ENCODE measurements at regions not wholly inside any gene's neighbourhood (a gene's known extent, or its start where the extent isn't known, plus 50 kb on each side); places are given as distances from the start of the nearest gene placed in this dataset.

- H3K36me3 ChIP-seq (replicated peaks in 1 of 2): no peaks in the 10 kb centered on the region
- intact Hi-C loops (cut with DNase I): no loop called here
- H3K4me3 ChIP-seq: no peak overlapping the region
- 64 to 88% (median 72%) methylated on average over 2 of the region's 2 CpGs for WGBS, 4 donors
- H3K27me3 ChIP-seq: no peaks in the 10 kb centered on the region
- no peak overlapping the region for H3K27ac ChIP-seq
- H3K4me1 ChIP-seq (replicated peaks in 1 of 2): peaks cover 0 to 3% of the 10 kb centered on the region in 2 donors
- TF ChIP-seq POLR2A (IDR thresholded peaks at IDR 0.05): no peak
- TF ChIP-seq CTCF (IDR thresholded peaks at IDR 0.05): no peak
- no peak for DNase-seq
- H3K9me3 ChIP-seq (replicated peaks in 1 of 3): no peaks in the 10 kb centered on the region
Measured at GRCh38 chr13:103878891-103879605, 812.8 kb upstream of the SLC10A2 start.

GRCh38 chr13:103876571-103876970 is 810.4 kb upstream of the SLC10A2 start:
- no peak for TF ChIP-seq POLR2A (IDR thresholded peaks at IDR 0.05)
- TF ChIP-seq CTCF (IDR thresholded peaks at IDR 0.05): no peak
- 86 to 91% (median 89%) methylated on average over 6 of the region's 6 CpGs for WGBS, 4 donors

GRCh38 chr13:103873725-103874124 is 807.5 kb upstream of the SLC10A2 start:
- TF ChIP-seq CTCF (IDR thresholded peaks at IDR 0.05) (no peak), POLR2A (IDR thresholded peaks at IDR 0.05) (no peak)
- intact Hi-C loops (cut with DNase I): no loop called here
- Histone ChIP-seq H3K4me3 (no peak overlapping the region), H3K27me3 (no peaks in the 10 kb centered on the region), H3K4me1 (replicated peaks in 1 of 2) (no peaks in the 10 kb centered on the region), H3K27ac (no peak overlapping the region), H3K9me3 (replicated peaks in 1 of 3) (no peaks in the 10 kb centered on the region), H3K36me3 (replicated peaks in 1 of 2) (no peaks in the 10 kb centered on the region)
- DNase-seq: no peak
- 59 to 84% (median 77%) methylated on average over 4 of the region's 4 CpGs for WGBS, 4 donors

More at GRCh38 chr13:103876571-103876970, 810.4 kb upstream of the SLC10A2 start:
- no peak for DNase-seq
- Histone ChIP-seq H3K9me3 (replicated peaks in 1 of 3) (no peaks in the 10 kb centered on the region), H3K36me3 (replicated peaks in 1 of 2) (no peaks in the 10 kb centered on the region), H3K27me3 (no peaks in the 10 kb centered on the region), H3K4me3 (no peak overlapping the region), H3K4me1 (replicated peaks in 1 of 2) (no peaks in the 10 kb centered on the region), H3K27ac (no peak overlapping the region)
- intact Hi-C loops (cut with DNase I): no loop called here

GRCh38 chr13:103866048-103866447 is 799.8 kb upstream of the SLC10A2 start:
- DNase-seq: no peak
- Histone ChIP-seq H3K4me3 (no peak overlapping the region), H3K9me3 (replicated peaks in 1 of 3) (no peaks in the 10 kb centered on the region), H3K36me3 (replicated peaks in 1 of 2) (no peaks in the 10 kb centered on the region), H3K4me1 (replicated peaks in 1 of 2) (no peaks in the 10 kb centered on the region), H3K27ac (no peak overlapping the region), H3K27me3 (no peaks in the 10 kb centered on the region)
- WGBS, 4 donors: 78 to 90% (median 82%) methylated on average over 8 of the region's 8 CpGs
- TF ChIP-seq CTCF (IDR thresholded peaks at IDR 0.05): no peak
- no peak for TF ChIP-seq POLR2A (IDR thresholded peaks at IDR 0.05)
- intact Hi-C loops (cut with DNase I): no loop called here
